HEK293 (cell line): ENCODE measurements at regions not wholly inside any gene's neighbourhood (a gene's known extent, or its start where the extent isn't known, plus 50 kb on each side); places are given as distances from the start of the nearest gene placed in this dataset.

Experiments
- CTCF ChIA-PET: fragments of 350-600 bp; formaldehyde crosslinking; extraction: SDS; loops from one replicate; lab custom pipeline; 2021; ENCODE audit warnings: antibody characterized with exemption; lab: Yijun Ruan, JAX
- POLR2A ChIA-PET: fragments of 300-600 bp; formaldehyde crosslinking; extraction: SDS; loops from one replicate; lab custom pipeline; 2020; ENCODE audit warnings: antibody characterized with exemption, inconsistent platforms; lab: Yijun Ruan, JAX
- H3K27ac ChIP-seq: fragments of 200-500 bp; sonication (Bioruptor generic); 2 replicates; pipeline ENCODE4 v1.5.1; 2014; ENCODE audit warnings: low read depth, low read length, control low read depth, inconsistent platforms; ENCODE audit errors: extremely low read depth
- H3K36me3 ChIP-seq, 2 experiments: fragments of 200-500 bp in 1 of 2; sonication (Bioruptor generic) in 1 of 2; 1 replicate in 1 of 2; 2 replicates in 1 of 2; pipeline ENCODE4 v1.5.1; 2014 to 2017; ENCODE audit warnings: inconsistent platforms in 2 of 2, low read length in 2 of 2; ENCODE audit not compliant: control insufficient read depth in 2 of 2, insufficient read depth in 1 of 2
- H3K4me1 ChIP-seq: fragments of 200-500 bp; sonication (Bioruptor generic); 2 replicates; pipeline ENCODE4 v1.5.1; 2014; ENCODE audit warnings: mild to moderate bottlenecking, low read length, inconsistent platforms; ENCODE audit not compliant: control insufficient read depth, insufficient read depth
- H3K4me3 ChIP-seq: 2 replicates; pipeline ENCODE4 v1.5.1; 2011; ENCODE audit warnings: low read depth, mild to moderate bottlenecking, control low read depth, low read length, moderate library complexity
- H3K9me3 ChIP-seq: fragments of 200-500 bp; sonication (Bioruptor generic); 2 replicates; pipeline ENCODE4 v1.5.1; 2014; ENCODE audit warnings: low read depth, low read length, inconsistent platforms; ENCODE audit not compliant: control insufficient read depth, insufficient read depth
- HOXC10 ChIP-seq: sonication (generic); formaldehyde crosslinking; IDR thresholded peaks from 2 replicates; pipeline ENCODE4 v1.8.1; 2023; ENCODE audit warnings: mild to moderate bottlenecking, missing genetic modification reagents
- HOXD13 ChIP-seq: sonication (generic); formaldehyde crosslinking; IDR thresholded peaks from 2 replicates; pipeline ENCODE4 v1.8.0; 2022; ENCODE audit warnings: missing genetic modification reagents, borderline replicate concordance
- REPIN1 ChIP-seq: fragments of 450-650 bp; formaldehyde crosslinking; IDR thresholded peaks from 2 replicates; pipeline ENCODE4 v1.5.1; 2017; ENCODE audit warnings: missing biosample characterization, missing genetic modification characterization, low read depth
- SETDB1 ChIP-seq: IDR thresholded peaks from one replicate; pipeline ENCODE4 v1.6.1; 2017; ENCODE audit warnings: mild to moderate bottlenecking, low read length, moderate library complexity, mixed read lengths; ENCODE audit not compliant: insufficient read length
- SP7 ChIP-seq: fragments of 450-650 bp; formaldehyde crosslinking; IDR thresholded peaks from 2 replicates; pipeline ENCODE4 v1.5.1; 2016; ENCODE audit warnings: missing biosample characterization, missing genetic modification characterization
- TRIM28 ChIP-seq: IDR thresholded peaks from 2 replicates; pipeline ENCODE4 v1.6.1; 2011; ENCODE audit warnings: low read length, control low read depth, borderline replicate concordance
- YY2 ChIP-seq: fragments of 450-650 bp; formaldehyde crosslinking; IDR thresholded peaks from 2 replicates; pipeline ENCODE4 v1.5.1; 2016; ENCODE audit warnings: missing biosample characterization, missing genetic modification characterization
- ZBTB17 ChIP-seq: fragments of 450-650 bp; formaldehyde crosslinking; IDR thresholded peaks from 2 replicates; pipeline ENCODE4 v1.5.1; 2016; ENCODE audit warnings: missing biosample characterization, missing genetic modification characterization
- ZBTB20 ChIP-seq: fragments of 450-650 bp; formaldehyde crosslinking; IDR thresholded peaks from 2 replicates; pipeline ENCODE4 v1.5.1; 2016; ENCODE audit warnings: missing biosample characterization, missing genetic modification characterization
- ZBTB48 ChIP-seq: fragments of 450-650 bp; formaldehyde crosslinking; IDR thresholded peaks from 2 replicates; pipeline ENCODE4 v1.5.1; 2016; ENCODE audit warnings: missing biosample characterization, missing genetic modification characterization
- ZBTB7A ChIP-seq: fragments of 450-650 bp; formaldehyde crosslinking; IDR thresholded peaks from 2 replicates; pipeline ENCODE4 v1.5.1; 2016; ENCODE audit warnings: low read depth, missing biosample characterization, missing genetic modification characterization
- ZBTB8A ChIP-seq: fragments of 450-650 bp; formaldehyde crosslinking; IDR thresholded peaks from 2 replicates; pipeline ENCODE4 v1.5.1; 2016; ENCODE audit warnings: missing biosample characterization, missing genetic modification characterization
- ZNF174 ChIP-seq: fragments of 450-650 bp; formaldehyde crosslinking; IDR thresholded peaks from 2 replicates; pipeline ENCODE4 v1.5.0; 2017; ENCODE audit warnings: missing biosample characterization, mild to moderate bottlenecking, missing genetic modification characterization
- ZNF2 ChIP-seq: fragments of 450-650 bp; formaldehyde crosslinking; IDR thresholded peaks from 2 replicates; pipeline ENCODE4 v1.5.1; 2016; ENCODE audit warnings: missing biosample characterization, missing genetic modification characterization
- ZNF335 ChIP-seq: fragments of 450-650 bp; formaldehyde crosslinking; conservative IDR thresholded peaks from 2 replicates; pipeline ENCODE4 v1.5.1; 2016; ENCODE audit warnings: missing biosample characterization, missing genetic modification characterization
- ZNF366 ChIP-seq: fragments of 450-650 bp; formaldehyde crosslinking; conservative IDR thresholded peaks from 2 replicates; pipeline ENCODE4 v1.5.1; 2016; ENCODE audit warnings: missing biosample characterization, missing genetic modification characterization
- ZNF394 ChIP-seq: fragments of 450-650 bp; formaldehyde crosslinking; IDR thresholded peaks from 2 replicates; pipeline ENCODE4 v1.5.1; 2016; ENCODE audit warnings: missing biosample characterization, missing genetic modification characterization, mild to moderate bottlenecking, moderate library complexity, borderline replicate concordance
- ZNF529 ChIP-seq: fragments of 450-650 bp; formaldehyde crosslinking; IDR thresholded peaks from 2 replicates; pipeline ENCODE4 v1.5.1; 2017; ENCODE audit warnings: missing genetic modification characterization, missing biosample characterization; ENCODE audit not compliant: insufficient replicate concordance
- ZNF664 ChIP-seq: fragments of 450-650 bp; formaldehyde crosslinking; IDR thresholded peaks from 2 replicates; pipeline ENCODE4 v1.5.1; 2016; ENCODE audit warnings: missing biosample characterization, missing genetic modification characterization
- ZNF670 ChIP-seq: fragments of 450-650 bp; formaldehyde crosslinking; IDR thresholded peaks from 2 replicates; pipeline ENCODE4 v1.5.1; 2016; ENCODE audit warnings: missing biosample characterization, missing genetic modification characterization, low read depth
- ZNF677 ChIP-seq: fragments of 450-650 bp; IDR thresholded peaks from 2 replicates; pipeline ENCODE4 v1.5.0; 2018; ENCODE audit warnings: missing biosample characterization, mild to moderate bottlenecking, missing genetic modification characterization, moderate library complexity
- ZNF76 ChIP-seq: fragments of 450-650 bp; formaldehyde crosslinking; IDR thresholded peaks from 2 replicates; pipeline ENCODE4; 2016; ENCODE audit warnings: low read depth, missing biosample characterization, missing genetic modification characterization, borderline replicate concordance
- TF ChIP-seq, protein P1 (sequence below): fragments of 450-650 bp; formaldehyde crosslinking; IDR thresholded peaks from 2 replicates; pipeline ENCODE4 v1.5.1; 2016; ENCODE audit warnings: missing biosample characterization, missing genetic modification characterization
- TF ChIP-seq, protein P2 (sequence below): fragments of 450-650 bp; formaldehyde crosslinking; IDR thresholded peaks from 2 replicates; pipeline ENCODE4 v1.5.1; 2016; ENCODE audit warnings: missing biosample characterization, missing genetic modification characterization
- TF ChIP-seq, protein P3 (sequence below): fragments of 450-650 bp; formaldehyde crosslinking; optimal IDR thresholded peaks from 2 replicates; pipeline ENCODE3; 2016; ENCODE audit warnings: missing biosample characterization, mild to moderate bottlenecking, missing genetic modification characterization
- TF ChIP-seq, protein P4 (sequence below): fragments of 450-650 bp; formaldehyde crosslinking; IDR thresholded peaks from 2 replicates; pipeline ENCODE4 v1.5.1; 2016; ENCODE audit warnings: missing biosample characterization, missing genetic modification characterization
- TF ChIP-seq, protein P5 (sequence below): fragments of 450-650 bp; formaldehyde crosslinking; IDR thresholded peaks from 2 replicates; pipeline ENCODE4 v1.5.1; 2016; ENCODE audit warnings: missing biosample characterization, missing genetic modification characterization

DNA sequence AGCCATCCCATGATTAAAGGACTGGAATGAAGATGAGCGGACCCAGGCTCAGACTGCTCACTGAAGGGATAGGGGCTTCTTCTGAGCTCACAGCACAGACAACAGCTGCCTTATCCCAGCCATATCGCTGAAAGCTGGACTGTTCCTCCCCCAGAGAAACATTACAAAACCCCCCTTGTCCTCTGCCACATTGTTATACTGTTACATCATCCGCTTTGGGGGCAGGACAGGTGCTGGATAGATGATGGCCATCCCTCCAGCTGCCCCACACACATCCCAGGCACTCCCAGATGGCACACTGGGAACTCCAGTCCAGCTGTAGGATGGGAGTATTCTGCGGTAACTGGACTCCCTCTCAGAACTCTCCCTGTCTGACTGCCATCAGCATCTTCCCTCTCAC is 58.7 kb upstream of the BTRC start (continued):
- TF ChIP-seq, protein P1, sequence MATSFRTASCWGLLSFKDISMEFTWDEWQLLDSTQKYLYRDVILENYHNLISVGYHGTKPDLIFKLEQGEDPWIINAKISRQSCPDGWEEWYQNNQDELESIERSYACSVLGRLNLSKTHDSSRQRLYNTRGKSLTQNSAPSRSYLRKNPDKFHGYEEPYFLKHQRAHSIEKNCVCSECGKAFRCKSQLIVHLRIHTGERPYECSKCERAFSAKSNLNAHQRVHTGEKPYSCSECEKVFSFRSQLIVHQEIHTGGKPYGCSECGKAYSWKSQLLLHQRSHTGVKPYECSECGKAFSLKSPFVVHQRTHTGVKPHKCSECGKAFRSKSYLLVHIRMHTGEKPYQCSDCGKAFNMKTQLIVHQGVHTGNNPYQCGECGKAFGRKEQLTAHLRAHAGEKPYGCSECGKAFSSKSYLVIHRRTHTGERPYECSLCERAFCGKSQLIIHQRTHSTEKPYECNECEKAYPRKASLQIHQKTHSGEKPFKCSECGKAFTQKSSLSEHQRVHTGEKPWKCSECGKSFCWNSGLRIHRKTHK (tag by site-specific recombination), result no peak

DNA sequence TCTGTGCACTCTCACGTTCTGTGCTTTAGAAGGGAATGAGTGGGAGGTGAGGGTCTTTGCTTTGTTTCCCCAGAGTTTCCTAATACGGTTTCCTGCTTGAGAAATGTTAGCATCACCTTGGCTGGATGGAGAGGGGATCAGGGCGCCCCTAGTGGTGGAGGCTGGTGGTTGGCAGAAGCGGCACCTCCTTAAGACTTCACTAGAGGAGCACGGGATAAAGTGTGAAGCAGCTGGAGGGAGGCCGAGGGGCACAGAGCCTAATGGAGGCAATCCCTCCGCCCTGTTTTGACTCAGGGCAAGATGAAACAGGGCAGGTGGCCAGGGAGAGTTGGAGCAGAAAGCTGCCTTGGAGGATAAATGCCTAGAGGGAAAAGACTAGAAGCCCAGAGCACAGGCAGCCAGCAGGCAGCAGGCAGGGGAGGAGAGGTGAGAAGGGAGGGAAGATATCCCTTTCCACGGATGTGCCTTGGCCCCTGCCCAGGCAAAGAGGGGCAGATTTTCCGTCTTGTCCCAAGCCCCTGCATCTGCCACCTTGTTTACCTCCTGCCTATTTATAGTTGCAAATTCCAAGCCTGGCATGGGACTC is 56.0 kb upstream of the BTRC start:
- no peaks in the 10 kb centered on the region for H3K9me3 ChIP-seq
- H3K4me1 ChIP-seq, result no peaks in the 10 kb centered on the region
- POLR2A ChIA-PET, result no interaction called here
- CTCF ChIA-PET, result interaction anchor here (0.6 to 6.0 kb wide), 21 partner anchors 10 to 1811 kb away, joined by 3 to 38 read pairs (median 4); no protein-coding TSS in a partner anchor
- H3K27ac ChIP-seq, result no peak overlapping the region
- no peak for TF ChIP-seq ZNF670 (tag by site-specific recombination)
- 0 out of 2 replicates have a peak, but pooled peaks have one; percentile 21 for TF ChIP-seq ZBTB7A (tag by site-specific recombination)
- TF ChIP-seq SETDB1, result no peak
- no peak for TF ChIP-seq HOXD13 (CRISPR knock-in tag)
- no peak for TF ChIP-seq ZNF529 (tag by site-specific recombination)
- TF ChIP-seq, protein P2, sequence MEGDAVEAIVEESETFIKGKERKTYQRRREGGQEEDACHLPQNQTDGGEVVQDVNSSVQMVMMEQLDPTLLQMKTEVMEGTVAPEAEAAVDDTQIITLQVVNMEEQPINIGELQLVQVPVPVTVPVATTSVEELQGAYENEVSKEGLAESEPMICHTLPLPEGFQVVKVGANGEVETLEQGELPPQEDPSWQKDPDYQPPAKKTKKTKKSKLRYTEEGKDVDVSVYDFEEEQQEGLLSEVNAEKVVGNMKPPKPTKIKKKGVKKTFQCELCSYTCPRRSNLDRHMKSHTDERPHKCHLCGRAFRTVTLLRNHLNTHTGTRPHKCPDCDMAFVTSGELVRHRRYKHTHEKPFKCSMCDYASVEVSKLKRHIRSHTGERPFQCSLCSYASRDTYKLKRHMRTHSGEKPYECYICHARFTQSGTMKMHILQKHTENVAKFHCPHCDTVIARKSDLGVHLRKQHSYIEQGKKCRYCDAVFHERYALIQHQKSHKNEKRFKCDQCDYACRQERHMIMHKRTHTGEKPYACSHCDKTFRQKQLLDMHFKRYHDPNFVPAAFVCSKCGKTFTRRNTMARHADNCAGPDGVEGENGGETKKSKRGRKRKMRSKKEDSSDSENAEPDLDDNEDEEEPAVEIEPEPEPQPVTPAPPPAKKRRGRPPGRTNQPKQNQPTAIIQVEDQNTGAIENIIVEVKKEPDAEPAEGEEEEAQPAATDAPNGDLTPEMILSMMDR (tag by site-specific recombination), result peak; percentile 89
- peak; percentile 72 for TF ChIP-seq ZNF76 (tag by site-specific recombination)
- TF ChIP-seq ZNF174, result no peak
- TF ChIP-seq, protein P3, sequence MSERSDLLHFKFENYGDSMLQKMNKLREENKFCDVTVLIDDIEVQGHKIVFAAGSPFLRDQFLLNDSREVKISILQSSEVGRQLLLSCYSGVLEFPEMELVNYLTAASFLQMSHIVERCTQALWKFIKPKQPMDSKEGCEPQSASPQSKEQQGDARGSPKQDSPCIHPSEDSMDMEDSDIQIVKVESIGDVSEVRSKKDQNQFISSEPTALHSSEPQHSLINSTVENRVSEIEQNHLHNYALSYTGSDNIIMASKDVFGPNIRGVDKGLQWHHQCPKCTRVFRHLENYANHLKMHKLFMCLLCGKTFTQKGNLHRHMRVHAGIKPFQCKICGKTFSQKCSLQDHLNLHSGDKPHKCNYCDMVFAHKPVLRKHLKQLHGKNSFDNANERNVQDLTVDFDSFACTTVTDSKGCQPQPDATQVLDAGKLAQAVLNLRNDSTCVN, result peak; percentile 17
- TF ChIP-seq, protein P4, sequence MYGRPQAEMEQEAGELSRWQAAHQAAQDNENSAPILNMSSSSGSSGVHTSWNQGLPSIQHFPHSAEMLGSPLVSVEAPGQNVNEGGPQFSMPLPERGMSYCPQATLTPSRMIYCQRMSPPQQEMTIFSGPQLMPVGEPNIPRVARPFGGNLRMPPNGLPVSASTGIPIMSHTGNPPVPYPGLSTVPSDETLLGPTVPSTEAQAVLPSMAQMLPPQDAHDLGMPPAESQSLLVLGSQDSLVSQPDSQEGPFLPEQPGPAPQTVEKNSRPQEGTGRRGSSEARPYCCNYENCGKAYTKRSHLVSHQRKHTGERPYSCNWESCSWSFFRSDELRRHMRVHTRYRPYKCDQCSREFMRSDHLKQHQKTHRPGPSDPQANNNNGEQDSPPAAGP, result peak; percentile 38; the same call in 1 of the 2 replicates
- 0 out of 2 replicates have a peak, but pooled peaks have one; percentile 15 for TF ChIP-seq YY2 (tag by site-specific recombination)
- TF ChIP-seq ZNF2, result 0 out of 2 replicates have a peak, but pooled peaks have one; percentile 19
- TF ChIP-seq, protein P5, sequence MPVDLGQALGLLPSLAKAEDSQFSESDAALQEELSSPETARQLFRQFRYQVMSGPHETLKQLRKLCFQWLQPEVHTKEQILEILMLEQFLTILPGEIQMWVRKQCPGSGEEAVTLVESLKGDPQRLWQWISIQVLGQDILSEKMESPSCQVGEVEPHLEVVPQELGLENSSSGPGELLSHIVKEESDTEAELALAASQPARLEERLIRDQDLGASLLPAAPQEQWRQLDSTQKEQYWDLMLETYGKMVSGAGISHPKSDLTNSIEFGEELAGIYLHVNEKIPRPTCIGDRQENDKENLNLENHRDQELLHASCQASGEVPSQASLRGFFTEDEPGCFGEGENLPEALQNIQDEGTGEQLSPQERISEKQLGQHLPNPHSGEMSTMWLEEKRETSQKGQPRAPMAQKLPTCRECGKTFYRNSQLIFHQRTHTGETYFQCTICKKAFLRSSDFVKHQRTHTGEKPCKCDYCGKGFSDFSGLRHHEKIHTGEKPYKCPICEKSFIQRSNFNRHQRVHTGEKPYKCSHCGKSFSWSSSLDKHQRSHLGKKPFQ, result peak; percentile 91
- peak; percentile 57; the same call in 1 of the 2 replicates for TF ChIP-seq ZNF394 (tag by site-specific recombination)
- TF ChIP-seq ZBTB20 (tag by site-specific recombination), result no peak; the same call in 1 of the 2 replicates
- TF ChIP-seq ZNF335 (tag by site-specific recombination), result peak; percentile 90
- TF ChIP-seq TRIM28, result peak; percentile 42; the same call in 1 of the 2 replicates
- peak; percentile 64 for TF ChIP-seq ZNF366 (tag by site-specific recombination)
- no peak for TF ChIP-seq ZNF664
- peak; percentile 49; the same call in 1 of the 2 replicates for TF ChIP-seq SP7
- TF ChIP-seq HOXC10, result no peak
- 0 out of 2 replicates have a peak, but pooled peaks have one; percentile 32 for TF ChIP-seq REPIN1 (tag by site-specific recombination)
- no peak for TF ChIP-seq ZNF677 (tag by site-specific recombination)
- TF ChIP-seq ZBTB48 (tag by site-specific recombination), result peak; percentile 51; the same call in 1 of the 2 replicates
- 0 out of 2 replicates have a peak, but pooled peaks have one; percentile 22 for TF ChIP-seq ZBTB8A
- TF ChIP-seq ZBTB17 (tag by site-specific recombination), result peak; percentile 84
- no peak overlapping the region for H3K4me3 ChIP-seq
- H3K36me3 ChIP-seq, result no peaks in the 10 kb centered on the region
